ENCODE measurements at regions not wholly inside any gene's neighbourhood (a gene's known extent, or its start where the extent isn't known, plus 50 kb on each side); places are given as distances from the start of the nearest gene placed in this dataset.

DNA sequence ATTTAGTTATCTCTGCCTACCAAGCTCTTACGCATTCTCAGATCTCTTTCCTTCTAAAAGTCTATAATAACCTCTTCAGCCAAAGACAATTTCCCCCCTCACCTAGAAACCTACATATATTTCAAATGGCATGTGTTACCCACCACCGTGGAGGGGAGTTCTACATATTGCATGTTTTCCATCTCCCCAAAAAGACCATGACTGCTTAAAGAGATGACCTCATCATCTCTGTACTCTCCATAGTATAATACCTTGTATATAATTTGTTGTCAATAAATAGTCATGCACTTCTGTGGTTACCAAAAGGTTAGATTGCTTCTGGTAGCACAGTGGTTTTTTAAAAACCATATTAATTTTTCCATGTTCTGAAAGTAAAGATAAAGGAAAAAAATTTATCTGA is 148.4 kb downstream of the TBX18 start:
- TF ChIP-seq, protein P1, sequence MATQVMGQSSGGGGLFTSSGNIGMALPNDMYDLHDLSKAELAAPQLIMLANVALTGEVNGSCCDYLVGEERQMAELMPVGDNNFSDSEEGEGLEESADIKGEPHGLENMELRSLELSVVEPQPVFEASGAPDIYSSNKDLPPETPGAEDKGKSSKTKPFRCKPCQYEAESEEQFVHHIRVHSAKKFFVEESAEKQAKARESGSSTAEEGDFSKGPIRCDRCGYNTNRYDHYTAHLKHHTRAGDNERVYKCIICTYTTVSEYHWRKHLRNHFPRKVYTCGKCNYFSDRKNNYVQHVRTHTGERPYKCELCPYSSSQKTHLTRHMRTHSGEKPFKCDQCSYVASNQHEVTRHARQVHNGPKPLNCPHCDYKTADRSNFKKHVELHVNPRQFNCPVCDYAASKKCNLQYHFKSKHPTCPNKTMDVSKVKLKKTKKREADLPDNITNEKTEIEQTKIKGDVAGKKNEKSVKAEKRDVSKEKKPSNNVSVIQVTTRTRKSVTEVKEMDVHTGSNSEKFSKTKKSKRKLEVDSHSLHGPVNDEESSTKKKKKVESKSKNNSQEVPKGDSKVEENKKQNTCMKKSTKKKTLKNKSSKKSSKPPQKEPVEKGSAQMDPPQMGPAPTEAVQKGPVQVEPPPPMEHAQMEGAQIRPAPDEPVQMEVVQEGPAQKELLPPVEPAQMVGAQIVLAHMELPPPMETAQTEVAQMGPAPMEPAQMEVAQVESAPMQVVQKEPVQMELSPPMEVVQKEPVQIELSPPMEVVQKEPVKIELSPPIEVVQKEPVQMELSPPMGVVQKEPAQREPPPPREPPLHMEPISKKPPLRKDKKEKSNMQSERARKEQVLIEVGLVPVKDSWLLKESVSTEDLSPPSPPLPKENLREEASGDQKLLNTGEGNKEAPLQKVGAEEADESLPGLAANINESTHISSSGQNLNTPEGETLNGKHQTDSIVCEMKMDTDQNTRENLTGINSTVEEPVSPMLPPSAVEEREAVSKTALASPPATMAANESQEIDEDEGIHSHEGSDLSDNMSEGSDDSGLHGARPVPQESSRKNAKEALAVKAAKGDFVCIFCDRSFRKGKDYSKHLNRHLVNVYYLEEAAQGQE (IDR thresholded peaks at IDR 0.05), result no peak
- no peak for TF ChIP-seq CTCF (IDR thresholded peaks at IDR 0.05; ENCODE audit: low read depth, low read length, missing input control)
- no peak for TF ChIP-seq EGR1 (IDR thresholded peaks at IDR 0.05; ENCODE audit: low read depth in 2 of 2)
- TF ChIP-seq, protein P2, sequence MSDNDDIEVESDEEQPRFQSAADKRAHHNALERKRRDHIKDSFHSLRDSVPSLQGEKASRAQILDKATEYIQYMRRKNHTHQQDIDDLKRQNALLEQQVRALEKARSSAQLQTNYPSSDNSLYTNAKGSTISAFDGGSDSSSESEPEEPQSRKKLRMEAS (IDR thresholded peaks at IDR 0.05), result no peak
- TF ChIP-seq SP1 (IDR thresholded peaks at IDR 0.05), result no peak
- no peak for TF ChIP-seq HNF4A (conservative IDR thresholded peaks at IDR 0.05)
- TF ChIP-seq, protein P3, sequence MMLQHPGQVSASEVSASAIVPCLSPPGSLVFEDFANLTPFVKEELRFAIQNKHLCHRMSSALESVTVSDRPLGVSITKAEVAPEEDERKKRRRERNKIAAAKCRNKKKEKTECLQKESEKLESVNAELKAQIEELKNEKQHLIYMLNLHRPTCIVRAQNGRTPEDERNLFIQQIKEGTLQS (IDR thresholded peaks at IDR 0.05), result no peak
- no peak for TF ChIP-seq TAF1 (conservative IDR thresholded peaks at IDR 0.05)

Measured in liver (tissue), 3 donors.